ENCODE measurements at regions not wholly inside any gene's neighbourhood (a gene's known extent, or its start where the extent isn't known, plus 50 kb on each side); places are given as distances from the start of the nearest gene placed in this dataset.

DNA sequence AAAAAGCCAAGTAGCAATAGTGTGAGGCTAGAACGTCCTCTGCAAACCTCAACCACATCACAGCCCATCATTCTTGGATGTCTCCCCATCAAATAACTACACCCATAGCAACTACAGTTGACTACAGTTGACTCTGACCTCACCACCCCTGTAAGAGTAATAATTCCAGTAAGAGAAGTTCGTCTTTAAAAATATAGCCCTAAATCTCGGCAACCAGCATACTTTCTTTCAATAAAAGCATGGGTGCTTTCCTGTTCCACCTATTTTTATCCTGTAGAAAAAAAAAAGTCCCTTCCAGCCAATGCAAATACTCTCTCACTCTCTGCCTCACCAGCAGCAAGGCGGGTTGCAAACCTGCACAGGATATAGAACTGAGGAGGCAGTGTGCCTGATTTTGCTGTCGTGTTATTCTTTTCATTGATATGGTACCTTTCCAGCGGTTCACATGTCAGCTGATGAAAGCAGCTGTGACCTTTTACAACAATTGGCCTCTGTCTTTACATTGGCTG, 187.5 kb upstream of the NFE2L3 start:
- no peak overlapping the region for H3K4me3 ChIP-seq (ENCODE audit: low read depth, low read length)
- no peak for DNase-seq (ENCODE audit: low read depth)
- TF ChIP-seq, protein P1, sequence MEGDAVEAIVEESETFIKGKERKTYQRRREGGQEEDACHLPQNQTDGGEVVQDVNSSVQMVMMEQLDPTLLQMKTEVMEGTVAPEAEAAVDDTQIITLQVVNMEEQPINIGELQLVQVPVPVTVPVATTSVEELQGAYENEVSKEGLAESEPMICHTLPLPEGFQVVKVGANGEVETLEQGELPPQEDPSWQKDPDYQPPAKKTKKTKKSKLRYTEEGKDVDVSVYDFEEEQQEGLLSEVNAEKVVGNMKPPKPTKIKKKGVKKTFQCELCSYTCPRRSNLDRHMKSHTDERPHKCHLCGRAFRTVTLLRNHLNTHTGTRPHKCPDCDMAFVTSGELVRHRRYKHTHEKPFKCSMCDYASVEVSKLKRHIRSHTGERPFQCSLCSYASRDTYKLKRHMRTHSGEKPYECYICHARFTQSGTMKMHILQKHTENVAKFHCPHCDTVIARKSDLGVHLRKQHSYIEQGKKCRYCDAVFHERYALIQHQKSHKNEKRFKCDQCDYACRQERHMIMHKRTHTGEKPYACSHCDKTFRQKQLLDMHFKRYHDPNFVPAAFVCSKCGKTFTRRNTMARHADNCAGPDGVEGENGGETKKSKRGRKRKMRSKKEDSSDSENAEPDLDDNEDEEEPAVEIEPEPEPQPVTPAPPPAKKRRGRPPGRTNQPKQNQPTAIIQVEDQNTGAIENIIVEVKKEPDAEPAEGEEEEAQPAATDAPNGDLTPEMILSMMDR (conservative IDR thresholded peaks at IDR 0.05; ENCODE audit: low read depth, low read length), result no peak

DNA sequence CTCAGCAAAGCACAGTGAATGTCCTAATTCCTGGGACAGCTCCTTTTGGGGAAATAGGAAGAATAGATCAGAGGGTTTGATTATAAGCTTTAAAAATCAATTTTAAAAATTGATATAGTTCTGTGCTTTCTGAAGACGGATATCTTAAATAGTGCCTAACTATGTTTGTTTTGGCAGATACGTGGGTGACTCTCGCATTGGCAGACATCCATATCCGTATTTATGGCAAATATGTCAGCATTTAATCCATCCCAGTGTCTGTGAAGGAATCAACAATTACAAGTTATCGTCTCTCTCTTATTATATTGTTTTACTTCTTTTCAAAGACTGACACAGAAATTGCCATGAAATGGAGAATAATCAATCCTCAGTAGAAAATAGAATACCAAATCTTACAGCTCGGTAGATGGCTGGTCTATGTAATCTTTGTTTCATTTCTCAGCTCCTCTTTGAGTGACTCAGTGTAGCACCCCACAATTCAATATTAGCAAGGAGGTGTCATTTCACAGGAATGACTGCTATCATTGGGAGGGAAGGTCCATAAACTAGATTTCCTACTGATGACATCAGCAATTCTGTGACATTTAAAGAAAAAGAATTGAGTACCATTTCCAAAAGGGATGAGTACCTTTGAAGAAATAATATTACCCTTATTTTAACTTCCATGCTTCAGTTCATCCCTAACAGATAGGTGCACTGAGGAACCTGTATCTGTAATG, 186.4 kb upstream of the NFE2L3 start:
- TF ChIP-seq, protein P1 (conservative IDR thresholded peaks at IDR 0.05; ENCODE audit: low read depth, low read length), result no peak
- no peak for DNase-seq (ENCODE audit: low read depth)
- H3K4me3 ChIP-seq (ENCODE audit: low read depth, low read length), result no peak overlapping the region

DNA sequence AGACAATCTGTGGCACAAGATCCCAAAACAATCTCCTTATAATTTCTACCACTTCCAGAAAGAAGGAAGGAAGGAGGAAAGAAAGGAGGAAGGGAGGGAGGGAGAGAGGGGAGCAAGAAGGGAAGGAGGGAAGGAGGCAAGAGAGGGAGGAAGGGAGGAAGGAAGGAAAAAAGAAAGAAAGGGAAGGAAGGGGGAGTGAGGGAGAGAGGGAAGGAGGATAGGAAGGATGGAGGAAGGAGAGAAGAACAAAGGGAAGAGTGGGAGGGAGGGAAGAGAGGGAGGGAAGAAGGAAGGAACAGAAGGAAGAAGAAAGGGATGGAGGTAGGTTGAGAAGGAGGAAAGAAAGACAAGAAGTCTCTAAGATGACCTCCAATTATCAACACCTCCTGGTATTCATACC, 185.5 kb upstream of the NFE2L3 start:
- no peak overlapping the region for H3K4me3 ChIP-seq (ENCODE audit: low read depth, low read length)
- DNase-seq (ENCODE audit: low read depth), result no peak
- TF ChIP-seq, protein P1 (conservative IDR thresholded peaks at IDR 0.05; ENCODE audit: low read depth, low read length), result no peak

DNA sequence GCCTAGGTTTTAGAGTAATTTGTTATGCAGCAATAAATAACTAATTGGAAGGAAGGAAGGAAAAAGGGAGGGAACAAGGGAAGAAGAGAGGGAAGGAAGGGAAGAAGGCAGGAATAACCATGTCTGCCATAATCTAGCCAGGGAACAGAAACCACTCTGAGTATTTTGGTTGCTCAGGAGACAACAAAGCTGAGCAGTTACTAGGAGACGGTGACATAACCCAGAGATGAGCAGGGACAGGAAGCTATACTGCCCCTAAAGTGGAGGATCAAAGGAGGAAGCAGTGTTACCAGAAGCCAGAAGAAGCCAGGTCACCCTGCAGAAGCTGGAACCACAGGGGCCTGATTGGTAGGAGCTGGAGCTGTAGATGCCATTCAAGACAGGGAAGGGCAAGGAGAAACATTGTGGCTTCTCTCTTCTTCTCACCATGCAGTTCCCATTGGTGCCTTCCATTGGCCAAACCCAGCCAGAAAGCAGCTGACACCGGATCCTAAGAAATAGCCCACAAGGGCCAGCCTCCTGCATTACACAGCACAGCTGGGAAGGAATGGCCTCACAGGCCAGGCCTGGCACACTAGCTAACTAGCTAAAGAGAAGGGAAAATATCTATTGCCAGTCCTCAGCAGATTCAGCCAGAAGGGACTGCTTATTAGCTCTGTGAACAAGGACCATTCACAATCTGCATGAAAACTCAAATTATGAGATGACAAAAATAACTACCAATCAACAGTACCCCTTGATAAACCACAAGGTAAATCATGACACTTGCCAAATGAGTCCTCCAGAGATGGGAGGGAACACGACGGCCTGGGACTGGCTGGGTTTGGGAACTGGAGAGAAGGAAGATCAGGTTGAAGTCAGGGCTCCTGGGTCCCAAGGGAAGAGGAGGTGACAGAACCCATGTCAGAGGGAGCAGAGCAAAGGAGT, 184.5 kb upstream of the NFE2L3 start:
- no peak for DNase-seq (ENCODE audit: low read depth)
- TF ChIP-seq, protein P1 (conservative IDR thresholded peaks at IDR 0.05; ENCODE audit: low read depth, low read length), result no peak
- H3K4me3 ChIP-seq (ENCODE audit: low read depth, low read length), result no peak overlapping the region

DNA sequence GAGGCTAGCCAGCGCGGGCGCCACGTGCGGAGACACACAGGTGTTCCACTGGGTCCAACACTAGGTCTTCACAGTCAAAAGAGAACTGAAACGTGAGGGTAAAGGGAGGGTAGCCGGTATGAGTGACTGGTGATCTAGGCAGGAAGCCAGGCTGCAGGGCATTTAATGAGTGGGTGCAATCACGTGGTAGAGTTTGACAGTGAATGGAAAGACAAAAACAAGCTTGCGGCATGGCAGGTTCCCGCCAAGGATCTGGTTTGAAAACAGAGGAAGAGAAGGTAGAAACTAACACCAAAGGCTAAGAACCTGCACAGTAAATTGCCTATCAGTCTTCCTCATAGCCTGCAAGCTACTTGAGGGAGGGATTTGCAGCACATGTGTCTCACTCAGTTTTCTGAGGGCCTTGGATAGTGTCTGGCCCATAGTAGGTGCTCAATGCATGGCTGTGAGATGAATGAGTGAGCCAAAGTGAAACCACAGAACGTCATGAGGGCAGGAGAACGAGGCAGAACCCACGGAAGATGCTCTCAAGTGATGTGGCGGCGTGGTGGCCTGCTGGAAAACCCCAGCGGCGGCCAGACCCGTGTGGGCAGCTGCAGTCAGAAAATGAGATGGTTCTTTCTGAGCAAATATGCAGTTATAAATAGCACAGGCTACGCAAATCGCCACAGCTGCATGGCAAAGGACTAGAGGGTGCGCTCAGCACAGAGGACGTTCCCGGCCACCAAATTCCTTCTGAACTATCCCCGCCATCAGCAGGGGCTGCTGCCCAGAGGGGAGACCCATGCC, 183.6 kb upstream of the NFE2L3 start:
- TF ChIP-seq, protein P1 (conservative IDR thresholded peaks at IDR 0.05; ENCODE audit: low read depth, low read length), result no peak
- H3K4me3 ChIP-seq (ENCODE audit: low read depth, low read length), result no peak overlapping the region
- DNase-seq (ENCODE audit: low read depth), result no peak

DNA sequence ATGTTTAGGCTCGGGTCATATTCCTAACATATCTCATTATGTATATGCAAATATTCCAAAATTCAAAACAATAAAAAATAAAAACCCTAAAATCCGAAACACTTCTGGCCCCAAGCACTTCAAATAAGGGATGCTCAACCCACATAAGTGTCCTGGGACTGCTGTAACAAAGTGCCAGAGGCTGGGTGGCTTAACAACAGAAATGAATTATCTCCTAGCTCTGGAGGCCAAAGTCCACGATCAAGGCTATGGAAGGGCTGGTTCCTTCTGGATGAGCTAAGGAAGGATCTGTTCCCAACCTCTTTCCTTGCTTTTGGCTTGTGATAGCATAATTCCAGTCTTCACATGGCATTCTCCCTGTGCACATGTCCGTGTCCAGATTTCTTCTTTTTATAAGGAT, 181.6 kb upstream of the NFE2L3 start:
- H3K4me3 ChIP-seq (ENCODE audit: low read depth, low read length), result no peak overlapping the region
- TF ChIP-seq, protein P1 (conservative IDR thresholded peaks at IDR 0.05; ENCODE audit: low read depth, low read length), result no peak
- no peak for DNase-seq (ENCODE audit: low read depth)
